Type B pancreatic cell (in vitro differentiated cells): ENCODE measurements at regions not wholly inside any gene's neighbourhood (a gene's known extent, or its start where the extent isn't known, plus 50 kb on each side); places are given as distances from the start of the nearest gene placed in this dataset.

Experiments
- DNase-seq: peaks from one replicate; pipeline ENCODE4 v3.0.0; 2021; ENCODE audit warnings: mixed read lengths; ENCODE audit not compliant: unreplicated experiment; ENCODE audit errors: extremely low spot score
- H3K27ac Mint-ChIP-seq: 2 replicates; pipeline ENCODE4 v1.8.0; 2021; ENCODE audit warnings: mild to moderate bottlenecking, mixed read lengths
- H3K27me3 Mint-ChIP-seq: 2 replicates; pipeline ENCODE4 v1.8.0; 2021; ENCODE audit warnings: mixed read lengths
- H3K36me3 Mint-ChIP-seq: 2 replicates; pipeline ENCODE4 v1.8.0; 2021; ENCODE audit warnings: mixed read lengths
- H3K4me1 Mint-ChIP-seq: one replicate; pipeline ENCODE4 v1.8.0; 2021; ENCODE audit warnings: mixed read lengths; ENCODE audit not compliant: unreplicated experiment
- H3K4me3 Mint-ChIP-seq: 2 replicates; pipeline ENCODE4 v1.8.0; 2021; ENCODE audit warnings: mild to moderate bottlenecking, mixed read lengths
- H3K9me3 Mint-ChIP-seq: 2 replicates; pipeline ENCODE4 v1.8.0; 2021; ENCODE audit warnings: mixed read lengths
- TF ChIP-seq, protein P1 (sequence below): fragments of 200-600 bp; sonication (generic); conservative IDR thresholded peaks from 2 replicates; pipeline ENCODE4 v1.5.0; 2021; ENCODE audit warnings: antibody characterized with exemption, mild to moderate bottlenecking

DNA sequence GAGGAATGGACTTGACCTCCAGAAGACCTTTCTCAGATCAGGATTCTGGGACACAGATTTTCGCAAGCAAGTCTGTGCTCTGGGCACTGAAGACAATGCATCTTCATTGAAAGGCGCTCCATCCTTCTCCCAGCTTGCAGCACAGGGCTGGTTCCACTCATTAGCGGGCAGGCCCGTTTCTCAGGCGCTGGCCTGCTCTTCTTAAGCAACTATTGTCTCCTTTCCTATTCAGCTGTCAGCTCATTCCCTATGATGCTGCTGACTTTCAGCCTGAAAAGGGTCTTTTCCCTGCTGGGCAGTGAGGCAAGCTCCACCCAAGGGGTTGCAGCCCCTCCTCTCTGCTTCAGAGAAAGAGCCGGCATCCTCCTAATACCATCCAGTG lies 91.9 kb upstream of the PLXNA2 start:
- H3K36me3 Mint-ChIP-seq = no peaks in the 10 kb centered on the region
- H3K9me3 Mint-ChIP-seq = no peaks in the 10 kb centered on the region
- no peak overlapping the region for H3K27ac Mint-ChIP-seq
- DNase-seq = no peak
- TF ChIP-seq, protein P1, sequence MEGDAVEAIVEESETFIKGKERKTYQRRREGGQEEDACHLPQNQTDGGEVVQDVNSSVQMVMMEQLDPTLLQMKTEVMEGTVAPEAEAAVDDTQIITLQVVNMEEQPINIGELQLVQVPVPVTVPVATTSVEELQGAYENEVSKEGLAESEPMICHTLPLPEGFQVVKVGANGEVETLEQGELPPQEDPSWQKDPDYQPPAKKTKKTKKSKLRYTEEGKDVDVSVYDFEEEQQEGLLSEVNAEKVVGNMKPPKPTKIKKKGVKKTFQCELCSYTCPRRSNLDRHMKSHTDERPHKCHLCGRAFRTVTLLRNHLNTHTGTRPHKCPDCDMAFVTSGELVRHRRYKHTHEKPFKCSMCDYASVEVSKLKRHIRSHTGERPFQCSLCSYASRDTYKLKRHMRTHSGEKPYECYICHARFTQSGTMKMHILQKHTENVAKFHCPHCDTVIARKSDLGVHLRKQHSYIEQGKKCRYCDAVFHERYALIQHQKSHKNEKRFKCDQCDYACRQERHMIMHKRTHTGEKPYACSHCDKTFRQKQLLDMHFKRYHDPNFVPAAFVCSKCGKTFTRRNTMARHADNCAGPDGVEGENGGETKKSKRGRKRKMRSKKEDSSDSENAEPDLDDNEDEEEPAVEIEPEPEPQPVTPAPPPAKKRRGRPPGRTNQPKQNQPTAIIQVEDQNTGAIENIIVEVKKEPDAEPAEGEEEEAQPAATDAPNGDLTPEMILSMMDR = peak; percentile 28
- H3K27me3 Mint-ChIP-seq = peaks cover 12% of the 10 kb centered on the region
- H3K4me1 Mint-ChIP-seq = peaks cover 23% of the 10 kb centered on the region
- peak overlapping the region; percentile 19 for H3K4me3 Mint-ChIP-seq

DNA sequence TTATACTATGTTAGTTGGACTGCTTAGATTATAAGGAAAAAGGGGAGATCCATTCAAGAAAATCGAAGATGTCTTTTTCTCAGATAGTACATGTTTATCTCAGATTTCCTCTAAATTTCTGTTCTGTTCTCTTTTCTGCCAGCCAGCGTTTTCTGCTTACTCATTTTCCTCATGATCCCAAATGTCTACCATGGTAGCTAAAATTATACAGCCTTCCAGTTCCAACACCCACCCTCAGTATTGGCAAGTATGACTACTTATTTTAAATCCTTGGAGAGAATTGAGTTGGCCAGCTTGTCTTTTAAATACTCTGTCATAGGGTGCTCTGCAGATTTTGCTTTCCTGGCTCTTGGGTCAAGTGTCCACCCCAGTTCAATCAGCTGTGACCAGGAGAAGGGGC lies 95.7 kb upstream of the PLXNA2 start:
- Mint-ChIP-seq H3K4me1 (peaks cover 25% of the 10 kb centered on the region), H3K36me3 (no peaks in the 10 kb centered on the region), H3K9me3 (no peaks in the 10 kb centered on the region), H3K27ac (no peak overlapping the region), H3K4me3 (no peak overlapping the region), H3K27me3 (peaks cover 24% of the 10 kb centered on the region)
- DNase-seq = no peak
- TF ChIP-seq, protein P1 = no peak

DNA sequence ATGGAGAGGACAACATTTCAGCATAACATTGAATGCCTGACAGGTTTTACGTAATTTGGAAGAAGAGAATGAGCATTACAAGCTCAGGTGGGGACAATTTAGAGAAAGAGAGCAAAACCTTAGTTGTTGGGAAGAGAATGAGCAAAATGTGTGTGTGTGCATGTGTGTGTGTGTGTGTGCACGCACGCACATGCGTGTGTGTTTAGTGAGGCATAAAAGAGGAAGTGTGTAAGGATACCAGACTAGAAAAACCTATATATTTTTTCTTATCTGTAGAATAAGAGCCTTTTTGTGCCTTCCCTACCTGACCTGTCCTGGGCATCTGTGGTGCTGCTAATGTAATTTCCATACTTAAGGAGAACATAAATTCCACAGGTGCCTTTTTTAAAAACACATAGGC lies 99.0 kb upstream of the PLXNA2 start:
- no peak for DNase-seq
- Mint-ChIP-seq H3K9me3 (no peaks in the 10 kb centered on the region), H3K4me3 (no peak overlapping the region), H3K4me1 (peaks cover 9% of the 10 kb centered on the region), H3K27me3 (peaks cover 39% of the 10 kb centered on the region), H3K27ac (no peak overlapping the region), H3K36me3 (no peaks in the 10 kb centered on the region)
- TF ChIP-seq, protein P1 = no peak

DNA sequence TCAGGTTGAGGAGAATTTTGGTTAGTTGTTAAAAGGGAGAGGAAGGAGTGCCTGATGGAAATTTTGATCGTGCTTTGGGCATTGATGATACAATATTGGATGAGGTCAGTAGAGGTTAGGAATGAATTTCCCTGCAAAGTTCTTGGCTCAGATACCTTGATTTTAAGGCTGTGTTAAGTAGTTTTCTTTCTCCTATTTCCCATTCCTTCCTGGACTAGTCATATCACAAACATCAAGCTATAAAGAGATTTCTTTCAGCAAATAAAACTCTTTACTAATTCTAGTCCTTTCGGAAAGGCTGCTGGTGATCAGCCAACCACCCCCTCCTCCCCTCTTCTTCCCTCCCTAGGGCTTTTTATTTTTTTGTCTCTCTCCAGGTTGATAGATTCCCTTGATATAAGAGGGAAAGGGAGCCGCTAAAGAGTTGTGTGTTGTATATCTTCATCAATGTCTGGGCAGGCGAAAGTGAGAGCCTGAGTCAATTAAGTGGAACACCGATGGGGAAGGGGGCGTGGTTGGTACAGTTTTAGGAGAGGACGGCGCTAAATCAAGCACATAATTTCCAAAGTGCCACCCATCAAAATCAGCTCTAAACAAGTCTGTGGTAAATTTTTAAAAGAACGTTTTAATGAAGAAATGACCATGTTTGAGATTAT lies 100.1 kb upstream of the PLXNA2 start:
- TF ChIP-seq, protein P1 = no peak
- no peak overlapping the region for H3K4me3 Mint-ChIP-seq

DNA sequence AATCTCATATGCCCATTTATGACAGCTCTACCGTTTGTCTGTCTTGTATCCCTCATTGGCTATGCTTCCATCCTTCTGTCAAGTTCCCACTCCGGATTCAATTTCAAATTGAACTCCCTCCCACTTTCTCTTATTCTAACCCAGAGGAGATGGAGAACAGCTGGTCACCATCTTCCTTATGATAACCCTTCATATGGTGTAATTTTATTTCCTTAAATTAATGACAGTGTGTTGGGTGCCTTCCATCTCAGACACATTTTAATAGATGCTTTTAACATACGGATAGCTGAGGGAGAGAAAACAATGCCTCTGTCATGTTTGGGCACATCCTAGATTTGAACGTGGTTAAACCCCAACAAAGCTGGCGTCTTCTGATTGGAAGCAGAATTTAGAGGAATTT lies 103.0 kb upstream of the PLXNA2 start:
- no peaks in the 10 kb centered on the region for H3K36me3 Mint-ChIP-seq
- no peaks in the 10 kb centered on the region for H3K9me3 Mint-ChIP-seq
- H3K27me3 Mint-ChIP-seq = peaks cover 36% of the 10 kb centered on the region
- H3K4me1 Mint-ChIP-seq = peaks cover 9% of the 10 kb centered on the region
- H3K4me3 Mint-ChIP-seq = no peak overlapping the region
- no peak overlapping the region for H3K27ac Mint-ChIP-seq
- DNase-seq = no peak
- TF ChIP-seq, protein P1 = no peak

More for the DNA sequence above, 100.1 kb upstream of the PLXNA2 start:
- H3K4me1 Mint-ChIP-seq = peaks cover 9% of the 10 kb centered on the region
- H3K9me3 Mint-ChIP-seq = no peaks in the 10 kb centered on the region
- no peak overlapping the region for H3K27ac Mint-ChIP-seq
- no peak for DNase-seq
- H3K36me3 Mint-ChIP-seq = no peaks in the 10 kb centered on the region
- H3K27me3 Mint-ChIP-seq = peaks cover 36% of the 10 kb centered on the region
